ENCODE measurements at regions not wholly inside any gene's neighbourhood (a gene's known extent, or its start where the extent isn't known, plus 50 kb on each side); places are given as distances from the start of the nearest gene placed in this dataset.

- TF ChIP-seq FOXM1 (IDR thresholded peaks at IDR 0.05; ENCODE audit: borderline replicate concordance) (no peak), FOXA1 (IDR thresholded peaks at IDR 0.05) (no peak), PKNOX1 (IDR thresholded peaks at IDR 0.05) (no peak), ZNF384 (IDR thresholded peaks at IDR 0.05) (no peak), ARNT (IDR thresholded peaks at IDR 0.05) (no peak), SUZ12 (IDR thresholded peaks at IDR 0.05) (no peak), NFRKB (IDR thresholded peaks at IDR 0.05) (no peak), SP1 (IDR thresholded peaks at IDR 0.05) (no peak), BHLHE40 (IDR thresholded peaks at IDR 0.05; ENCODE audit: borderline replicate concordance) (no peak), FOXK2 (IDR thresholded peaks at IDR 0.05) (no peak)
Observed at GRCh38 chr2:235180642-235181041, 228.8 kb downstream of the SH3BP4 start.

Data from HEK293T (cell line).